Activated gamma-delta T cell treated with Interleukin-2 at 50 U/mL for 16 hours (primary cell): ENCODE measurements at regions not wholly inside any gene's neighbourhood (a gene's known extent, or its start where the extent isn't known, plus 50 kb on each side); places are given as distances from the start of the nearest gene placed in this dataset.
"Not testable (repeated sequence)": the region's sequence is repeated elsewhere in the genome, so short reads cannot be mapped to it uniquely, and the experiment has no call there.

Source experiments
- DNase-seq: peaks from one replicate; pipeline ENCODE4 v3.0.0-alpha.2; 2020

DNA sequence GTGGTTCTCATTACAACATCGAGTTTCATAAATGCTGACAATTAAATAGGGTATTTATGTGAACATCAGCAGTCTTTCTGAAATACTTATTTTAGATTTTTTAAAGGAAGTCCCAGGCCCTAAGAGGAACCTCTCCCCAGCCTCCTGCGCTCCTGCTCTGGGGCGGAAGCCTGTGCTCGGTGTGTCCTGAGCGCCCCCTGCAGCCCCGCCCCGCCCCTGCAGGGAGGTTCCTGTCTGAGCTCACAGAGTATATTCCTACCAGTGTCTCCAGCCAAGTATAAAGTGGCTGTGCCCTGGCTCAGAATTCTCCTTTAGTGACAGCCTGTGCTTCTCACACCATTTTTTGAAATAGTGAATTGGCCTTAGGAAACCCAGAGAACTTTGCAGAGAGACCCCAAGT is 567.9 kb downstream of the GOLGA6L6 start:
- no peak for DNase-seq

DNA sequence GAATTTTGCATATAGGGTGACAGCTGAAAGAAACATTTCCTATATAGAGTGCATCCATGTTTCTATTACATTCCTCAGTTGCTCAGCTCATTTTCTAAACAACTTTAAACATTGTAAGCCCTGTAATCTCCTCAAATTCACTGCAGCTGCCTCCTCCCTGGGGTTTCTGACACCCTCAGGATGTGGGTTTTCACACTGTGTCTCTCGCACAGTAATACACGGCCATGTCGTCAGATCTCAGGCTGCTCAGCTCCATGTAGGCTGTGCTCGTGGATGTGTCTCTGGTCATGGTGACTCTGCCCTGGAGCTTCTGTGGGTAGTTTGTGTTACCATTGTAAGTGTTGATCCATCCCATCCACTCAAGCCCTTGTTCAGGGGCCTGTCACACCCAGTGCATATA is 569.0 kb downstream of the GOLGA6L6 start:
- DNase-seq = not testable (repeated sequence)

GRCh38 chr15:19965574-19965973 is 576.0 kb downstream of the GOLGA6L6 start:
- DNase-seq = not testable (repeated sequence)

GRCh38 chr15:19964480-19964879 is 577.1 kb downstream of the GOLGA6L6 start:
- not testable (repeated sequence) for DNase-seq

DNA sequence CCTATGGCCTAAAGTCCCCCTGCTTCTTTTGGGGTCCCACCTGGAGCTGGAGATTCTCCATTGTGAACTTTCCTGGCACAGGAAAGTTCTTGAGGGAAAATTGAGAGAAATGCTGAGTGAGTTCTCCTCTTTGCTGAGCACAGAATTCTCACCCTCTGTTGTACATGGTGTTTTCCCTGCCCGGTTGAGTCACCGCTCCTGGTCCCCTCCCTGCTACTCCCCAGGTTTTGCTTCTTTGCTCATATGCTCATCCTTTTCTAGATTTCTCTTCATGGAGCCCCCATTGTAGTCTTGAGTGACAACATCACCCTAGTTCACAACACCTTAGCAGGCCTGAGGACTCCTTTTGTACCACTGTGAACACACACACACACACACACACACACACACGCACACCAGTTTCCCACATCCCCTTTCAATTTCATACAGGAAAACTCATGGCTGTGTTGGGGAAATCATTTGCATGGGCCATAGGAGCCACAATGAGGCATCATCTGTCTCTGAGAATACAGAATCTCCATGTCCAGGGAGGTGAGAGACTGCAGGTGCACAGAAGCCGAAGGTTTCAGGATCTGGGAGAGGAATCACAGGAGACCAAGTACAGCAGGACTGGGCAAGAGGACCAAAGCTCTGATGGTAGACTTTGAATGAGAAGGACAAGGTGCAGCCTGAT is 585.3 kb downstream of the GOLGA6L6 start:
- DNase-seq = no peak

DNA sequence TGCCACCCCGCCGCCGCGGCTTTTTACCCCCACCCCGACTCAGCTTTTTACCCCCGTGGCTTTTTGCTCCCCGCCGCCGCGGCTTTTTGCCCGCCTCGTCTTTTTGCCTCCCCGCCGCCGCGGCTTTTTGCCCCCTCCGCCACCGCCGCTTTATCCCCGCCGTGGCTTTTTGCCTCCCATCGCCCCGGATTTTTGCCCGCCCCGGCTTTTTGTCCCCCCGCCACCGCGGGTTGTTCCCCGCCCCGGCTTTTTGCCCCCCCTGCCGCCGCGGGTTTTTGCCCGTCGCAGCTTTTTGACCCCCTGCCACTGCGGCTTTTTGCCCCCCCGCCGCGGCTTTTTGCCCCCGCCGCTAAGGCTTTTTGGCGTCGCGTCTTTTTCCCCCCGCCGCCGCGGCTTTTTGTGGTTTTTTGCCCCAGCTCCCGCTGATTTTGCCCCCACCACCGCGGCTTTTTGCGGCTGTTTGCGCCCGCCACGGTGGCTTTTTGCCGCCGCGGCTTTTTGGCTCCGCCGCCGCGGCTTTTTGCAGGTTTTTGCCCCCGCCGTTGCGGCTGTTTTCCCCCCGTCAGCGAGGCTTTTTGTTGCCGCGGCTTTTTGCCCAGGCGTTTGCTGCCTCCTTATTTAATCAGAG is 597.2 kb downstream of the GOLGA6L6 start:
- DNase-seq = no peak

DNA sequence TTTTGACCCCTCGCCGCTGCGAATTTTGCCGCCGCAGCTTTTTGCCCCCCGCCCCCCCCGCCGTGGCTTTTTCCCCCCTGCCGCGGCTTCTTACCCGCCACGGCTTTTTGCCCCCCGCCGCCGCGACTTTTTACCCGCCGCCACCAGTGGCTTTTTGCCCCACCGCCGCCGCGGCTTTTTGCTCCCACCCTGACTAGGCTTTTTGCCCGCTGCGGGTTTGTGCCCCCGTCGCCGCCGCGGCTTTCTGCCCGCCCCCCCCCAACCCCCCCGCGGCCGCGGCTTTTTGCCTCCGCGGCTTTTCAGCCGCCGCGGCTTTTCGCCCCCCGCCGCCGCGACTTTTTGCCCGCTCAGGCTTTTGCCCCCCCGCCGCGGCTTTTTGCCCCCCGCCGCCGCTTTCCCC is 598.1 kb downstream of the GOLGA6L6 start:
- DNase-seq = no peak

DNA sequence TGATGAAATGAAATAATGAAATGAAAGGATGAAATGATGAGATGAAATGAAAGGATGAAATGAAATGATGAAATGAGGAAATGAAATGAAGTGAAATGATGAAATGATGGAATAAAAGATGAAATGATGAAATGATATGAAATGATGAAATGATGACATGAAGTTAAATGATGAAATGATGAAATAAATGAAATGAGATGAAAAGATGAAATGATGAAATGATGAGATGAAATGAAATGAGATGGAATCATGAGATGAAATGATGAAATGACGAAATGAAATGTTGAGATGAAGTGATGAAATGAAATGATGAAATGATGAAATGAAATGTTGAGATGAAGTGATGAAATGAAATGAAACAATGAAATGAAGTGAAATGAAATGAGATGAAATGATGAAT is 638.3 kb downstream of the GOLGA6L6 start:
- not testable (repeated sequence) for DNase-seq

DNA sequence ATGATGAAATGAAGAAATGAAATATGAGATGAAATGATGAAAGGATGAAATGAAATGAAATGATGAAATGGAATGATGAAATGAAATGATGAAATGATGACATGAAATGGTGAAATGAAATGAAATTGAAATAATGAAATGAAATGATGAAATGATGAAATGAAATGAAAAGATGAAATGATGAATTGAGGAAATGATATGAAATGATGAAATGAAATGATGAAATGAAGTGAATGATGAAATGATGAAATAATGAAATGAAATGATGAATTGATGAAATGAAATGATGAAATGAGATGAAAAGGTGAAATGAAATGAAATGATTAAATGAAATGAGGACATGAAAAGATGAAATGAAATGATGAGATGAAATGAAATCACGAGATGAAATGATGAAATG is 639.2 kb downstream of the GOLGA6L6 start:
- not testable (repeated sequence) for DNase-seq

DNA sequence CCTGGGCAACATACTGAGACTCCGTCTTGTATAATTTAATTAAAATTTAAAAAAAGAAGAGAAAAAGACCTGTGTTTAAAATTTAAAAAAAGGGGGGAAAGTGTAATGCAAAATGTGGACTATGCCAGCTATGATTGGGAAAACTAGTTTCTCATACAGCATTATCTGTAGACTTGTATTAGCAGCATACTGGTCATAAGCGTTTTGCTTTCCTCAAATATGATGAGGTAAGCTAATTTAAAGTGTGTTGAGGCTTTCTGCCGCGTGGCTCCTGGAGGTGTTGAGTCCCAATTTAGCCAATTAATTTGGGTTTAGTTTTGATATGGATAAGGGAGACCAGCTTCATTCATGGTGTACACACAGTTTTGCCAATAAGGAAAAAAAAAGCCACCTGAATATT is 640.2 kb downstream of the GOLGA6L6 start:
- not testable (repeated sequence) for DNase-seq

DNA sequence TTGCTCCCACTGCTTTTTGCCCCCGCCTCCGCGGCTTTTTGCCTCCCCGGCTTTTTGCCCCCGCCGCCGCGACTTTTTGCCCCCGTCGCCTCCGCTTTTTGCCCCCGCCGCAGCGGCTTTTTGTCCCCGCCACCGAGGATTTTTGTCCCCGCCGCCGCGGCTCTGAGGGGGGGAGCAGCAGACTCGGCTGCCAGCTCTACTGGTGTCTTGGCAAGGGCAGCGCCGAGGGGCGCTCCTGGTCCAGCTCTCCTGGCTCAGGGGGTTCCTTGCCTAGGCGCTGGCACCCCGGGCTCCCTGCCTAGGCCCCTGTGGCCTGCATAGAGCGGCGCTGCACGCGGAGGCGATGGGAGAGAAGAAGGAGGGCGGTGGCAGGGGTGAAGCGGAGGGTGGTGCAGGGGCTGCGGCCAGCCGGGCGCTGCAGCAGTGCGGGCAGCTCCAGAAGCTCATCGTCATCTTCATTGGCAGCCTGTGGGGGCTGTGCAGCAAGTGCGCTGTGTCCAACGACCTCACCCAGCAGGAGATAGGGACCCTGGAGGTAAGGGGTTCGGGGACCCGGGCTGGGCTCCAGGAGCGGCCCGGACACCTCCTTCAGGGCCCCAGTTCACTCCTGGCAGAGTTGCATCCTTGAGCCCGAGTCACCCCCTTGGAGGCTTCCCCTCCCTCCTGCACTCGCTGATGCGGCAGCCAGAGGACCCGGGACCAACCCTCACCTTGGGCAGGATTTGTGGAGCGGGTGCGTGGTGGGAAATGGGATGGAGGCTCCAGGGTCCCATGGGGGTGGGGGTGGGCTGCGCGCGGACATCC is 642.4 kb downstream of the GOLGA6L6 start:
- no peak for DNase-seq

- DNase-seq = not testable (repeated sequence)
Observed at GRCh38 chr15:19888811-19889210, 652.8 kb downstream of the GOLGA6L6 start.

GRCh38 chr15:19844061-19844460 is 697.5 kb downstream of the GOLGA6L6 start:
- DNase-seq = not testable (repeated sequence)
